Hepatocyte (in vitro differentiated cells): ENCODE measurements at regions not wholly inside any gene's neighbourhood (a gene's known extent, or its start where the extent isn't known, plus 50 kb on each side); places are given as distances from the start of the nearest gene placed in this dataset.

Experiments used
- DNase-seq: peaks from one replicate; pipeline ENCODE4 v3.0.0-alpha.2; 2016; ENCODE audit warnings: low spot score
- H2AFZ ChIP-seq: fragments of 200-600 bp; sonication (generic); 2 replicates; pipeline ENCODE4 v1.6.0; 2016; ENCODE audit warnings: antibody characterized with exemption, mild to moderate bottlenecking
- H3K27ac ChIP-seq: fragments of 200-600 bp; sonication (generic); 2 replicates; pipeline ENCODE4 v1.5.1; 2016; ENCODE audit warnings: mild to moderate bottlenecking
- H3K27me3 ChIP-seq: fragments of 200-600 bp; sonication (generic); 2 replicates; pipeline ENCODE4 v1.6.1; 2016
- H3K36me3 ChIP-seq: fragments of 200-600 bp; sonication (generic); replicated peaks from 2 replicates; pipeline ENCODE4 v1.5.1; 2016; ENCODE audit warnings: low read depth; ENCODE audit not compliant: insufficient read depth
- H3K4me1 ChIP-seq: fragments of 200-600 bp; sonication (generic); 2 replicates; pipeline ENCODE4 v1.5.1; 2016; ENCODE audit warnings: mild to moderate bottlenecking, moderate library complexity; ENCODE audit not compliant: insufficient read depth
- H3K4me2 ChIP-seq: fragments of 200-600 bp; sonication (generic); 2 replicates; pipeline ENCODE4 v1.6.0; 2016
- H3K4me3 ChIP-seq: fragments of 200-600 bp; sonication (generic); 2 replicates; pipeline ENCODE4 v1.5.1; 2016; ENCODE audit warnings: mild to moderate bottlenecking
- H3K79me2 ChIP-seq: fragments of 200-600 bp; sonication (generic); 2 replicates; pipeline ENCODE4 v1.6.0; 2017; ENCODE audit warnings: mild to moderate bottlenecking
- H3K9me2 ChIP-seq: fragments of 200-600 bp; sonication (generic); replicated peaks from 2 replicates; pipeline ENCODE4 v1.6.0; 2017; ENCODE audit warnings: mild to moderate bottlenecking; ENCODE audit not compliant: insufficient read depth
- H3K9me3 ChIP-seq: fragments of 200-600 bp; sonication (generic); 2 replicates; pipeline ENCODE4 v1.5.1; 2016; ENCODE audit warnings: low read depth, mild to moderate bottlenecking
- H4K20me1 ChIP-seq: fragments of 200-600 bp; sonication (generic); 2 replicates; pipeline ENCODE4 v1.6.0; 2016; ENCODE audit warnings: mild to moderate bottlenecking; ENCODE audit not compliant: insufficient read depth, poor library complexity, severe bottlenecking
- CTCF ChIP-seq: fragments of 200-600 bp; sonication (generic); IDR thresholded peaks from 2 replicates; pipeline ENCODE4 v1.5.1; 2016; ENCODE audit warnings: antibody characterized with exemption, mild to moderate bottlenecking; ENCODE audit not compliant: poor library complexity
- EZH2 ChIP-seq: fragments of 200-600 bp; sonication (generic); IDR thresholded peaks from 2 replicates; pipeline ENCODE4 v1.6.1; 2016; ENCODE audit warnings: antibody characterized with exemption, mild to moderate bottlenecking, borderline replicate concordance
- EZH2phosphoT487 ChIP-seq: fragments of 200-600 bp; sonication (generic); IDR thresholded peaks from one replicate; pipeline ENCODE4 v1.6.1; 2018; ENCODE audit warnings: antibody characterized with exemption, mild to moderate bottlenecking, low read depth, moderate library complexity; ENCODE audit not compliant: unreplicated experiment, severe bottlenecking
- WGBS: methylation state at CpG from one replicate; pipeline ENCODE4 v1.1.6; 2016; ENCODE audit warnings: low lambda C conversion rate; ENCODE audit errors: missing lambda C conversion rate; 5-methylcytosine and 5-hydroxymethylcytosine counted together

DNA sequence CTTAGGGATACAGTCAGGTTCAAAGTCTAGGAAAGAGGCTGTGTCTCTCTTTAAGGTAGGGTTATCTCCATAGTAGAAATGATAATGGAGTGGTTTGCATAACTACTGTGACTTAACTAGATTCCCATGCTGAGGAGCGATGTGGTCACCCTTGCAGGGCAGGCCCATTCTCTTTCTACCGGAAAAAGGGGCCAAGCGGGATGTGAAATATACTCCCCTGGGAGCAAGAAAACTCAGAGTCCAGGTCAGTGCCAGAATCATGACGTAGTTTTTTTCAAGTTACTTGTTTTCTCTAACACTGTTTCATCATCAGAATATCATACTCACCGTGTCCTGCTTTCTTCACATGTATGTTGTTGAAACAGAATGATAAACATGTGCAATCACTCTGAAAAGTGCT, 649.0 kb upstream of the ANKRD30A start:
- H3K79me2 ChIP-seq: no peaks in the 10 kb centered on the region
- no peaks in the 10 kb centered on the region for H4K20me1 ChIP-seq
- H3K9me3 ChIP-seq: no peaks in the 10 kb centered on the region
- no peaks in the 10 kb centered on the region for H3K9me2 ChIP-seq
- H3K36me3 ChIP-seq: no peaks in the 10 kb centered on the region
- no peaks in the 10 kb centered on the region for H3K27me3 ChIP-seq
- no peak overlapping the region for H2AFZ ChIP-seq
- DNase-seq: no peak
- no peak for TF ChIP-seq EZH2phosphoT487
- TF ChIP-seq EZH2: no peak
- TF ChIP-seq CTCF: no peak
- 95% methylated on average over 5 of the region's 5 CpGs for WGBS
- H3K4me3 ChIP-seq: no peak overlapping the region
- no peak overlapping the region for H3K4me2 ChIP-seq
- no peaks in the 10 kb centered on the region for H3K4me1 ChIP-seq
- H3K27ac ChIP-seq: no peak overlapping the region

DNA sequence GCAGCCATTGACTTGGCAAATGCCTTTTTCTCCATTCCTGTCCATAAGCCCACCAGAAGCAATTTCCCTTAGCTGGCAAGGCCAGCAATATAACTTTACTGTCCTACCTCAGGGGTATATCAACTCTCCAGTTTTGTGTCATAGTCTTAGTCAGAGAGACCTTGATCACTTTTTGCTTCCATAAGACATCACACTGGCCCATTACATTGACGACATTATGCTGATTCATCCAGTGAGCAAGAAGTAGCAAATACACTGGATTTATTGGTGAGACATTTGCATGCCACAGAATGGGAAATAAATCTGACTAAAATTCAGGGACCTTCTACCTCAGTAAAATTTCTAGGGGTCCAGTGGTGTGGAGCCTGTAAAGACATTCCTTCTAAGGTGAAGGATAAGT, 649.7 kb upstream of the ANKRD30A start:
- Histone ChIP-seq H3K27ac (no peak overlapping the region), H3K9me3 (no peaks in the 10 kb centered on the region), H4K20me1 (no peaks in the 10 kb centered on the region), H2AFZ (no peak overlapping the region), H3K79me2 (no peaks in the 10 kb centered on the region), H3K36me3 (no peaks in the 10 kb centered on the region), H3K4me3 (no peak overlapping the region), H3K4me2 (no peak overlapping the region), H3K4me1 (no peaks in the 10 kb centered on the region), H3K27me3 (no peaks in the 10 kb centered on the region), H3K9me2 (no peaks in the 10 kb centered on the region)
- 82% methylated on average over 1 of the region's 1 CpG for WGBS
- no peak for DNase-seq
- TF ChIP-seq EZH2phosphoT487 (no peak), CTCF (no peak), EZH2 (no peak)

- Histone ChIP-seq H4K20me1 (no peaks in the 10 kb centered on the region), H3K4me1 (no peaks in the 10 kb centered on the region), H3K36me3 (no peaks in the 10 kb centered on the region), H3K4me3 (no peak overlapping the region), H3K4me2 (no peak overlapping the region), H3K27ac (no peak overlapping the region), H3K9me3 (no peaks in the 10 kb centered on the region), H3K9me2 (no peaks in the 10 kb centered on the region), H3K27me3 (no peaks in the 10 kb centered on the region), H2AFZ (no peak overlapping the region), H3K79me2 (no peaks in the 10 kb centered on the region)
- DNase-seq: no peak
- WGBS: 79% methylated on average over 2 of the region's 2 CpGs
- TF ChIP-seq EZH2phosphoT487 (no peak), EZH2 (no peak), CTCF (no peak)
Observed at GRCh38 chr10:36474456-36474855, 650.9 kb upstream of the ANKRD30A start.

GRCh38 chr10:36473122-36473521, 652.3 kb upstream of the ANKRD30A start:
- H3K4me1 ChIP-seq: no peaks in the 10 kb centered on the region
- no peak overlapping the region for H3K4me3 ChIP-seq
- no peak for DNase-seq
- TF ChIP-seq CTCF (no peak), EZH2 (no peak), EZH2phosphoT487 (no peak)
- no peaks in the 10 kb centered on the region for H3K27me3 ChIP-seq
- no peak overlapping the region for H3K27ac ChIP-seq
- no peaks in the 10 kb centered on the region for H3K79me2 ChIP-seq
- H3K4me2 ChIP-seq: no peak overlapping the region
- H2AFZ ChIP-seq: no peak overlapping the region
- H3K9me3 ChIP-seq: no peaks in the 10 kb centered on the region
- WGBS: 97% methylated on average over 4 of the region's 4 CpGs
- no peaks in the 10 kb centered on the region for H4K20me1 ChIP-seq
- H3K36me3 ChIP-seq: no peaks in the 10 kb centered on the region
- H3K9me2 ChIP-seq: no peaks in the 10 kb centered on the region
